GM21381 (cell line): ENCODE measurements at regions not wholly inside any gene's neighbourhood (a gene's known extent, or its start where the extent isn't known, plus 50 kb on each side); places are given as distances from the start of the nearest gene placed in this dataset.
A peak's percentile ranks its signal among the peaks of the same experiment; 100 is the strongest.
"Not testable (repeated sequence)": the region's sequence is repeated elsewhere in the genome, so short reads cannot be mapped to it uniquely, and the experiment has no call there.

Experiments
- ATAC-seq: cut with Tn5 transposase; IDR thresholded peaks from one replicate; pipeline ENCODE4 v1.9.1; 2021; ENCODE audit warnings: mild to moderate bottlenecking, moderate library complexity; ENCODE audit not compliant: unreplicated experiment

GRCh38 chr7:149683181-149683580, 90.2 kb downstream of the ZNF467 start:
- ATAC-seq, result no peak

- no peak for ATAC-seq
Measured at GRCh38 chr7:149682038-149682437, 91.3 kb downstream of the ZNF467 start.

GRCh38 chr7:149681274-149681673, 92.1 kb downstream of the ZNF467 start:
- no peak for ATAC-seq

DNA sequence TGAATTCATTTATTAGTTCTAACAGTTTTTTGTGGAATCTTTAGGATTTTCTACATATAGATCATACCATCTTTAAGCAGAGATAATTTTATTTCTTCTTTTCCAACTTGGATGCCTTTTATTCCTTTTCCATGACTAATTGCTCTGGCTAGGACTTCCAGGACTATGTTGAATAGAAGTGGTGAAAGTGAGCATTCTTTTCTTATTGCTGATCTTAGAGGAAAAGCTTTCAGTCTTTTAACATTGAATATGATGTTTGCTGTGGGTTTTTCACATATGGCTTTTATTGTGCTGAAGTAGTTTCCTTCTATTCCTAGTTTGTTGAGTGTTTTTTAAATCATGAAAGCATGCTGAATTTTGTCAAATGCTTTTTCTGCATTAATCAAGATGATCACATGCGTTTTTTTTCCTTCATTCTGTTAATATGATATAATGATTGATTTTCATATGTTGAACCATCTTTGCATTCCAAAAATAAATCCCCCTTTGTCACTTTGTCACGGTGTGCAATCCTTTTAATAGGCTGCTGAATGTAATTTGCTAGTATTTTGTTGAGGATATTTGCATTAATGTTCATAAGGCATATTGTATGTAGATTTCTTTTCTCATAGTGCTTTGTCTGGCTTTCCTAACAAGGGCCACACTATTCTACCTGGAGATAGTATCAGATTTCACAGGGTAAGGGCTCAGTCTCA, 92.9 kb downstream of the ZNF467 start:
- ATAC-seq, result no peak

GRCh38 chr7:149674728-149675385, 98.5 kb downstream of the ZNF467 start:
- not testable (repeated sequence) for ATAC-seq

DNA sequence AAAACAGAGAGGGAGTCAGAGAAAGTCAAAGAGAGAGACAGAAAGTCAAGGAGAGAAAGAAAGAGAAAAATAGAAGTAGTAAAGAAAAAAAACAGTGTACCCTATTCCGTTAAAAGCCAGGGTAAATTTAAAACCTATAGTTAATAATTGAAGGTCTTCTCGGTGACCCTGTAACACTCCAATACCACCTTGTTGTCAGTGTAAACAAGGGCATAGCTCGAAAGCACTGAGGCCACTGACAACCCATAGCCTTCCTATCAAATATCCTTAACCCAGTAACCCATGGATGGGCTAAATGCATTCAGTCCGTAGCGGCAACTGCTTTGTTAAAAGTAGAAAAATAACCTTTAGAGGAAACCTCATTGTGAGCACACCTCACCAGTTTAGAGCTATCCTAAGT, 100.4 kb downstream of the ZNF467 start:
- no peak for ATAC-seq

- no peak for ATAC-seq
Measured at GRCh38 chr7:149670288-149670687, 103.1 kb downstream of the ZNF467 start.

- ATAC-seq, result no peak
Measured at GRCh38 chr7:149669121-149669818, 104.1 kb downstream of the ZNF467 start.

GRCh38 chr7:149666360-149666945, 106.9 kb downstream of the ZNF467 start:
- ATAC-seq, result no peak

DNA sequence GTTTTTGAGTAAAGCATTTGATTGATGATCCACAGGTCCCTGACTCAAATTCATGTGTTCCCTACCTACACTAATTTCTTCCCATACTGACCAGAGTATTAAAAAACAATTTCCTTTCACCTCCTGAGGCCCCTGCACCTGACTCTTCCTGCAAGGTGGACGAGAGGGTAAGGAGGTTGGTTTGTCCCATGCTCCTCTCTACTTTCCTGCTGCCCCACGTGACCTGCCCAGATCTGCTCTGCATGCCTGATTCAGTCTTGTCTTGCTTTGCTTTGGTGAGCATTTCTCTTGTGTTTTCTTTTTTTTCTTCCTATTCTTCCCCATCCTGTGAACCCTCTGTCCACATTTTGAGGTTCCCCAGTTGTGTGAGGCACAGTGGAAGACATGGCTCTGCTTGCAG, 107.8 kb downstream of the ZNF467 start:
- ATAC-seq, result not testable (repeated sequence)

DNA sequence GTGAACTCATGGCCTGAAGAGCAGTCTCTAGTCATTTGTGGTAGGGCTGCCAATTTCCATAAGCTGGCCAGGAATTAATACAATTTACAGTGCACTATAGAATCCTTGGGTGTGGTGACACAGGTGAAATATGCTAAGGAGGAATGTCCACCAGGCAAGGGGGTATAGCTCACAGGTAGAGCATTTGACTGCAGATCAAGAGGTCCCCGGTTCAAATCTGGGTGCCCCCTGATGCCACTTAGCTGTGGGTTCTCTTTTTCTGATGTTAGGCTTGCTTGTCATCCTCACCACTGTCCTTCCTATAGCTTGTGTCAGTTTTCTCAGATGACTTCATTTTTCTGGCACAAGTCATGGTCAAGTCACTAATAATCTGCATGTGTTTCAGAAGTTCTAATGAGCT, 108.7 kb downstream of the ZNF467 start:
- no peak for ATAC-seq

- ATAC-seq, result no peak
Measured at GRCh38 chr7:149664176-149664575, 109.2 kb downstream of the ZNF467 start.

GRCh38 chr7:149662591-149663095, 110.7 kb downstream of the ZNF467 start:
- peak; percentile 87 for ATAC-seq

GRCh38 chr7:149655784-149656183, 117.6 kb downstream of the ZNF467 start:
- ATAC-seq, result no peak

GRCh38 chr7:149654588-149654987, 118.8 kb downstream of the ZNF467 start:
- ATAC-seq, result no peak

DNA sequence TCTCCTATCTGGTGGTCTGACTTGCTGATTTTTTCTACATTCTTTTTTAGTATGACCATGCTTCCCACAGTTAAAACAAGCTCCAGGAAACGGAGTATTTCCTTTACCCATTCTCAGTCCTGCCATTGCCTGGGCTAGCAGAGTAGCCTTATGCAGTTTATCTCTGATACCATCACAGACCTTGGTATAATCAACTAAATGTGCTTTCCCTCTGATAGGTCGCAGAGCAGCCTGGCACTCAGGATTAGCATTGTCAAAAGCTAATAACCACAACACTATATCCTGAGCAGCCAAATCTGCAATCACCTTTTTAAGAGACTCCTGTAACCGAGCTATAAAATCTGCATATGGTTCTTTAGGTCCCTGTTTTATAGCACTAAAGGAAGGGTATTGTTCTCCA, 123.2 kb downstream of the ZNF467 start:
- not testable (repeated sequence) for ATAC-seq

DNA sequence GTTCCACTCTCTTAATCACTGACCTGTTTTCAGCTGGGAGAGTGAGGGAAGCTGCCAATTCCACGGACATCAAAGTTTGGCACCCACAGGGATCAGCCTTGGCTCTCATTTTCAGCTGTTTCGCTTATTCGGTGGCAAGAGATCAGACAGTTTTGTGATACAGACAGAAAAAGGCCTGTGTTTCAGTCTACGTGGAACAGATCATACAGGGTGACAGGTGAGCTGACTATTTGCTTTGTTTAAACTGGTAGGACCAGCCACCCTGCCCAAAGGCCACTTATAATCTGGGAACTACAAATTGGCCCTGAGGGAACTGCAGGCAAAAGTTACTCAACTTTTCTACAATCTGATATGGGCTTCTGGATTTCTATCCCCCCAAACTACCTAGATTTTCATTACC, 128.6 kb downstream of the ZNF467 start:
- no peak for ATAC-seq

DNA sequence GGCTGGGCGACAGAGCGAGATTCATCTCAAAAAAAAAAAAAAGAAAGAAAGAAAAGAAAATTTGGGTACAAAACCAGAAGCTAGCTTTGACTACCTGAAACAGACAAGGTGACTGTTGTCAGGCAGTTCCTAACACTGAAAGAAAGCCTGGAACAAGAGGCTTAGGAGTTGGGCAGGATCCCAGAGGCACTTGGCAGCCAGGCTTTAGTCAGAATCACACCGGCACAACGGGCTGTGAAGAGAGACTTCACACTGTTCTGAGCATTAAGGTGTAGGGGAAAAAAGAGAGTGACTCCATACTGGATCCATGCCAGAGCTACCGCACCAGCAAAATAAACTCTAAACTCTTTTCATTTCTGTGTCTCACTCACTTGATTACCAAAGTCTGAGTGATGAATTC, 130.8 kb downstream of the ZNF467 start:
- no peak for ATAC-seq

DNA sequence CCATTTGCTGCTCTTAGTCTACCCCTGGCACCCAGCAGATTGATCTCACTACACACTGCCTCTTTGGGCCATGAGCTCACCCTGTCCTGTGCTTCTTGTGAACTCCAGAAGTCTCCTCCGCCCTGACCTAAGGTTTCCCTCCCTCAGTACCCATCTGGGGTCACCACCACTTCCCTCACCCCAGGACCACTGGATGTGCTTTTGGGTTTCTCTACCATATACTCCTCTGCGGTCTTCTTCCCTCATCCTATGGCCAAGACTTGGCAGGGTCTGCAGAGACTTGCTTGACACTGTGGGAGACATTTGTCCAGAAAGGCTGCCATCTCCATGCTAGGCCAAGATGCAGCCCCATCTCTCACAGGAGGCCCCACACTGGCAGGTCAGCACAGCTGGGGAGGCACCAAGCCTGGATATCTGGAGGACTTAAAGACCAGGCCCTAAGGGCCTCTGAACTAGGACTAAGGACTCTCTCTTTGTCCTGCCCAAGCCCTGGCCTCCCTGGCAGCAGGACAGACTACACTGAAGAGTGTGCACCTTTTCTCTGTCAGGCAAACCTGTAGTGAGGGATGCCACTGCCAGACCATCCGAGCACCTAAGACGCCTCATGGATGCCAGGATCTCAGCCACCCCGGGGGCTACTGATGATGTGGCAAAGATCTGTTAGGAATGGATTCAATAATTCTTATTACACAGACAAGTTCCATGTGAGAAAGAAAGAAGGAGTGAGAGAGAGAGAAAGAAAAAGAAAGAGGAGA, 134.6 kb downstream of the ZNF467 start:
- ATAC-seq, result no peak

DNA sequence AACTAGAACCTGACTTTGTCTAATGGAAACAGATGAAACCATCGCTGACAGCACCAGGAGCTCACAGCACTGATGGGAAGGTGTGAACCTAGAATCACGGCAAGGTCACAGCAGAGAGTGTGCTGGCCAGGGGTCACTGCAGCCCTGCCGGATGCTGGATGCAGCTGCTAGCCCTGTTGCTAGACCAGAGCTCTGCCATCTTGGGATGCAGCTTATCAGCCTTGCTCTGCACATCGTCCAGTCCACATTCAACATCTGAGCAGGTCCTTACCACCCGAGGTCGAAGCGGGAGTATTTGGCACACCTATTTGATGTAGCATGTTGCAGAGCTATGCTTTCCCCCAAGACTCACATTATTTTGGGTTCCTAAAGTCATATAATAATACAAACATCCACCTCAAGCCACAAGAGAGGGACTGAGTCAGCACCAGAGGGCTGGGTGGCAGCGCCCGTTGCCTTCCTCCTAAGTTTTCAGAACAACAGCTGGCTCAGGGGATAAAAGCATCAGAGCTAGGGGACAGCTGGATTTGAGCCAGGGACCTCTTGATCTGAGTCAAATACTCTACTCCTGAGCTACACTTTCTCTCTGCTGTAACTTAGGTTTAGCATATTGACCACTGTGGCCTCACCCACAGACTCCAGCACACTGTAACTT, 135.3 kb downstream of the ZNF467 start:
- no peak for ATAC-seq
